A549 (cell line): ENCODE measurements at regions not wholly inside any gene's neighbourhood (a gene's known extent, or its start where the extent isn't known, plus 50 kb on each side); places are given as distances from the start of the nearest gene placed in this dataset.

ENCODE experiments used
- ATAC-seq, 2 experiments: fragments of 200-7000 bp in 1 of 2; fragments of >200 bp in 1 of 2; cut with Nextera tagmentation in 1 of 2; cut with Tn5 transposase in 1 of 2; 3 replicates each; pipeline versions ENCODE4 v1.8.0 to v1.9.1; 2018 to 2020; ENCODE audit warnings: mild to moderate bottlenecking in 1 of 2, moderate library complexity in 1 of 2
- CTCF ChIA-PET: fragments of 300-600 bp; sonication (Branson Sonifier 250); formaldehyde crosslinking; extraction: SDS; loops from one replicate; lab custom pipeline; 2021; ENCODE audit warnings: antibody characterized with exemption, inconsistent platforms; lab: Yijun Ruan, JAX
- POLR2A ChIA-PET: fragments of 350-600 bp; formaldehyde crosslinking; extraction: SDS; loops from one replicate; lab custom pipeline; 2021; ENCODE audit warnings: antibody characterized with exemption, inconsistent platforms; lab: Yijun Ruan, JAX
- DNase-seq, 2 experiments: peaks; one replicate each; pipeline versions ENCODE4 v3.0.0 to v3.0.0-alpha.2; 2011 to 2016; ENCODE audit warnings: low read depth in 1 of 2, low spot score in 1 of 2
- FAIRE-seq: peaks from 2 replicates; lab custom pipeline; 2011; peaks lifted over from hg19 to GRCh38; lab: Jason Lieb, UNC
- H3K27ac ChIP-seq, 2 experiments: fragments of >200 bp; sonication (Bioruptor Twin); formaldehyde crosslinking; 3 replicates each; pipeline ENCODE4 v1.5.1; 2016 to 2017
- H3K4me1 ChIP-seq: fragments of >200 bp; sonication (Bioruptor Twin); formaldehyde crosslinking; 3 replicates; pipeline ENCODE4 v1.6.1; 2016
- H3K4me2 ChIP-seq: fragments of >200 bp; sonication (Bioruptor Twin); formaldehyde crosslinking; 3 replicates; pipeline ENCODE4 v1.6.1; 2016
- H3K4me3 ChIP-seq: fragments of >200 bp; sonication (Bioruptor Twin); formaldehyde crosslinking; 3 replicates; pipeline ENCODE4 v1.5.1; 2016
- H3K9me3 ChIP-seq: fragments of >200 bp; sonication (Bioruptor Twin); formaldehyde crosslinking; 3 replicates; pipeline ENCODE4 v1.6.1; 2016
- BHLHE40 ChIP-seq: IDR thresholded peaks from 2 replicates; pipeline ENCODE4 v1.6.1; 2012; ENCODE audit warnings: low read depth, low read length, inconsistent platforms
- CBX2 ChIP-seq: fragments of 200-600 bp; sonication (generic); IDR thresholded peaks from 2 replicates; pipeline ENCODE4 v1.6.1; 2016; ENCODE audit warnings: low read depth, mild to moderate bottlenecking, borderline replicate concordance
- CTCF ChIP-seq: fragments of >200 bp; sonication (Bioruptor Twin); formaldehyde crosslinking; IDR thresholded peaks from 3 replicates; pipeline ENCODE4 v1.5.1; 2016
- E2F6 ChIP-seq: IDR thresholded peaks from 2 replicates; pipeline ENCODE4 v1.6.1; 2012; ENCODE audit warnings: low read depth, borderline replicate concordance
- EHF ChIP-seq: fragments of 250-450 bp; sonication (Bioruptor Pico); IDR thresholded peaks from 2 replicates; pipeline ENCODE4 v1.5.0; 2020; ENCODE audit warnings: mild to moderate bottlenecking
- EP300 ChIP-seq, 2 experiments: fragments of >200 bp; sonication (Bioruptor Twin); formaldehyde crosslinking; IDR thresholded peaks; 2 replicates in 1 of 2; 3 replicates in 1 of 2; pipeline ENCODE4 v1.6.1; 2016 to 2017
- ESRRA ChIP-seq: fragments of 150-350 bp; IDR thresholded peaks from 2 replicates; pipeline ENCODE4 v1.6.1; 2014; ENCODE audit warnings: mild to moderate bottlenecking, low read length, borderline replicate concordance
- FOSL2 ChIP-seq, 2 experiments: fragments of 450-650 bp in 1 of 2; fragments of >200 bp in 1 of 2; sonication (Bioruptor Twin) in 1 of 2; formaldehyde crosslinking; IDR thresholded peaks; 2 replicates each; pipeline versions ENCODE4 v1.5.0 to v1.6.1; 2016 to 2020; ENCODE audit warnings: mild to moderate bottlenecking in 1 of 2, moderate library complexity in 1 of 2
- GATA3 ChIP-seq: IDR thresholded peaks from 2 replicates; pipeline ENCODE4 v1.6.1; 2012; ENCODE audit warnings: borderline replicate concordance
- HDAC2 ChIP-seq: fragments of 200-600 bp; sonication (generic); IDR thresholded peaks from 2 replicates; pipeline ENCODE4 v1.6.1; 2016
- JUN ChIP-seq, 2 experiments: fragments of >200 bp; sonication (Bioruptor Twin); formaldehyde crosslinking; IDR thresholded peaks; 2 replicates in 1 of 2; 3 replicates in 1 of 2; pipeline ENCODE4 v1.6.1; 2016 to 2017
- MAFK ChIP-seq: fragments of 450-650 bp; IDR thresholded peaks from 2 replicates; pipeline ENCODE4 v1.6.1; 2014; ENCODE audit not compliant: partially characterized antibody
- MAZ ChIP-seq: fragments of 150-350 bp; IDR thresholded peaks from 2 replicates; pipeline ENCODE4 v1.6.1; 2014; ENCODE audit warnings: antibody characterized with exemption, low read depth, low read length, borderline replicate concordance
- MYC ChIP-seq: IDR thresholded peaks from 2 replicates; pipeline ENCODE4 v1.6.1; 2012; ENCODE audit warnings: mild to moderate bottlenecking, inconsistent platforms, low read length, improper control_type of control experiment, borderline replicate concordance
- NFE2L2 ChIP-seq: fragments of 150-350 bp; conservative IDR thresholded peaks from 2 replicates; pipeline ENCODE4 v1.6.1; 2014; ENCODE audit warnings: low read length
- NPAS2 ChIP-seq: fragments of 250-450 bp; sonication (Bioruptor Pico); IDR thresholded peaks from 2 replicates; pipeline ENCODE4 v1.8.0; 2022; ENCODE audit warnings: mild to moderate bottlenecking, moderate library complexity, borderline replicate concordance
- NR3C1 ChIP-seq: fragments of >200 bp; sonication (Bioruptor Twin); formaldehyde crosslinking; IDR thresholded peaks from 3 replicates; pipeline ENCODE4 v1.6.1; 2017
- PBX3 ChIP-seq: IDR thresholded peaks from 2 replicates; pipeline ENCODE4 v1.6.1; 2012
- PHF8 ChIP-seq: fragments of 200-600 bp; sonication (generic); IDR thresholded peaks from 2 replicates; pipeline ENCODE4 v1.6.1; 2016; ENCODE audit warnings: low read depth, mild to moderate bottlenecking, antibody characterized with exemption, moderate library complexity, borderline replicate concordance
- RAD21 ChIP-seq, 2 experiments: fragments of >200 bp in 1 of 2; sonication (Bioruptor Twin) in 1 of 2; formaldehyde crosslinking in 1 of 2; IDR thresholded peaks in 1 of 2; conservative IDR thresholded peaks in 1 of 2; 2 replicates in 1 of 2; 3 replicates in 1 of 2; pipeline ENCODE4 v1.6.1; 2012 to 2018; ENCODE audit warnings: inconsistent platforms in 1 of 2
- RARB ChIP-seq: fragments of 250-450 bp; sonication (Bioruptor Pico); IDR thresholded peaks from 2 replicates; pipeline ENCODE4 v1.8.0; 2021; ENCODE audit warnings: mild to moderate bottlenecking, moderate library complexity
- RCOR1 ChIP-seq: fragments of 150-350 bp; IDR thresholded peaks from 2 replicates; pipeline ENCODE4 v1.6.1; 2014; ENCODE audit warnings: antibody characterized with exemption, low read length, low read depth
- REST ChIP-seq: fragments of 200-600 bp; sonication (generic); IDR thresholded peaks from 2 replicates; pipeline ENCODE4 v1.6.1; 2016; ENCODE audit warnings: antibody characterized with exemption, mild to moderate bottlenecking, moderate library complexity
- RFX5 ChIP-seq: fragments of 450-650 bp; IDR thresholded peaks from 2 replicates; pipeline ENCODE4 v1.7.1; 2014; ENCODE audit warnings: antibody characterized with exemption, mild to moderate bottlenecking, moderate library complexity
- RNF2 ChIP-seq: fragments of 200-600 bp; sonication (generic); IDR thresholded peaks from 2 replicates; pipeline ENCODE4 v1.6.1; 2016; ENCODE audit warnings: low read depth, mild to moderate bottlenecking, antibody characterized with exemption, moderate library complexity, borderline replicate concordance
- ZC3H11A ChIP-seq: fragments of 450-650 bp; IDR thresholded peaks from 2 replicates; pipeline ENCODE4 v1.6.1; 2014; ENCODE audit warnings: antibody characterized with exemption, mild to moderate bottlenecking
- ZNF302 ChIP-seq: fragments of 250-450 bp; sonication (Bioruptor Pico); IDR thresholded peaks from 2 replicates; pipeline ENCODE4 v1.9.0; 2021; ENCODE audit warnings: inconsistent platforms, mild to moderate bottlenecking, moderate library complexity
- ZSCAN20 ChIP-seq: fragments of 250-450 bp; sonication (Bioruptor Pico); IDR thresholded peaks from 2 replicates; pipeline ENCODE4 v1.8.0; 2022; ENCODE audit warnings: mild to moderate bottlenecking, moderate library complexity
- WGBS: methylation state at CpG from one replicate; pipeline ENCODE4 v1.1.6; 2017; ENCODE audit errors: missing lambda C conversion rate; 5-methylcytosine and 5-hydroxymethylcytosine counted together

GRCh38 chr5:92560698-92561401, 1020.2 kb downstream of the NR2F1-AS1 start (continued):
- no peak for TF ChIP-seq E2F6
- no peak for TF ChIP-seq EHF (CRISPR knock-in tag)
- TF ChIP-seq EP300 (IDR thresholded peaks at IDR 0.05) = peak in 1 of 2 experiments; percentile 57; a peak in 1 of 5 replicates
- no peak for TF ChIP-seq MYC
- no peak for TF ChIP-seq ZC3H11A
- TF ChIP-seq ESRRA = no peak
- no peak for TF ChIP-seq PHF8
- no peak for TF ChIP-seq FOSL2 (IDR thresholded peaks at IDR 0.05)
- TF ChIP-seq FOSL2 (CRISPR knock-in tag; IDR thresholded peaks at IDR 0.05) = peak; percentile 74
- no peak for TF ChIP-seq BHLHE40
- TF ChIP-seq MAFK = peak; percentile 99
- no peak for TF ChIP-seq RCOR1
- TF ChIP-seq CBX2 = no peak
- TF ChIP-seq NFE2L2 = no peak
- no peak for TF ChIP-seq RARB
- no peak for TF ChIP-seq RFX5
- peak; percentile 76; the same call in 1 of the 2 replicates for TF ChIP-seq GATA3
- TF ChIP-seq NPAS2 = no peak
- no peak for TF ChIP-seq REST
- TF ChIP-seq JUN (IDR thresholded peaks at IDR 0.05) = peak; percentile 27 to 49; a peak in 1 of 5 replicates
- TF ChIP-seq ZSCAN20 (CRISPR knock-in tag) = no peak
- no peak for TF ChIP-seq HDAC2
- no peak for TF ChIP-seq NR3C1

- Histone ChIP-seq H3K4me1 (peaks cover 42% of the 10 kb centered on the region), H3K27ac (peak overlapping the region; percentile 77 to 81), H3K4me2 (peak overlapping the region; percentile 70), H3K4me3 (no peak overlapping the region), H3K9me3 (no peaks in the 10 kb centered on the region)
- no peak for FAIRE-seq
- DNase-seq = peak in 1 of 2 experiments; percentile 75
- 2% methylated on average over 3 of the region's 3 CpGs for WGBS
- CTCF ChIA-PET = no interaction called here
- peak; percentile 70 for ATAC-seq
- POLR2A ChIA-PET = no interaction called here
- TF ChIP-seq ZNF302 (no peak), EP300 (IDR thresholded peaks at IDR 0.05) (peak; percentile 29 to 48; a peak in 2 of 5 replicates), JUN (IDR thresholded peaks at IDR 0.05) (no peak), MAZ (no peak), RCOR1 (no peak), RNF2 (no peak), RAD21 (conservative IDR thresholded peaks at IDR 0.05 in 1 of 2, IDR thresholded peaks at IDR 0.05 in 1 of 2) (peak; percentile 36 to 42; a peak in 2 of 5 replicates), REST (no peak), ESRRA (no peak), CTCF (peak; percentile 24; the same call in 1 of the 3 replicates), PBX3 (peak; percentile 38; the same call in 1 of the 2 replicates)
Observed at GRCh38 chr5:92559781-92560180, 1021.2 kb downstream of the NR2F1-AS1 start.
